ENCODE measurements at regions not wholly inside any gene's neighbourhood (a gene's known extent, or its start where the extent isn't known, plus 50 kb on each side); places are given as distances from the start of the nearest gene placed in this dataset.

DNA sequence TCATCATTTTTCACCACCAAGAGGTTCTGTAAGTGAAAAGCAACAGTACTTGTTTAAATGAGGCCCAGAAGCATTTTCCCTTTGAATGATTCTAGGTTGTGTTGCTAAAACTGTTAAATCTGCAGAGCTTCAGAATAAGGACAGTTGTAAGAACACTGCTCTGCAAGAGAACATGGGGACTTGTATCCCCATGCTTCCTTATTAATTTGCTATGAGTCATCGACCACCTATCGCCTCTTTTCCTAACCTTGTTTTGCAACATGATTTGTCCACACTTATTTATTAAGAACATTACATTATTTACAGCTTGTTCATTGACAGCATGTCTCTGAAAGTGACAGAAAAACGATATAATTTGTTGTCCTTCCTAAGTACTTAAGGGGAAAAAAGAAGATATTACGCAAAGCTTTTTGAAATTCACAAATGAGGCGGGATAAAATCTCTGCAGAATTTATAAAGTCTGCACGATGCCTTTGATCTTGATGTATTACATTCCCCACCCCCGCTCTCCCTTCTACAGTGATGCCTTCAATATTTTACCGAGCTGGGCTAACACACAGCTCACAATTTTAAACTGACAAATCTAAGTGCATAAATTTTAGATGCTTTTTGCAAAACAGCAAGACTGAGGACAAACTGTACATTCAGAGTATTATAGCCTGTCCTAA lies 220.0 kb upstream of the SPTLC3 start:
- TF ChIP-seq CTCF (IDR thresholded peaks at IDR 0.05; ENCODE audit: extremely low read depth in 1 of 2, insufficient read depth in 1 of 2, low read depth in 1 of 2, low read length in 2 of 2) (no peak), EZH2 (IDR thresholded peaks at IDR 0.05; ENCODE audit: borderline replicate concordance, low read depth, low read length, severe bottlenecking) (no peak), FOS (IDR thresholded peaks at IDR 0.05; ENCODE audit: borderline replicate concordance, insufficient read depth, low read length) (no peak), JUN (IDR thresholded peaks at IDR 0.05; ENCODE audit: borderline replicate concordance, insufficient read depth, insufficient read length, low read depth) (no peak), MAX (IDR thresholded peaks at IDR 0.05; ENCODE audit: insufficient read depth, insufficient read length) (no peak), POLR2AphosphoS5 (IDR thresholded peaks at IDR 0.05; ENCODE audit: insufficient read depth, low read depth, low read length) (no peak), GATA2 (IDR thresholded peaks at IDR 0.05; ENCODE audit: insufficient read depth, insufficient read length, low read depth, low read length) (no peak), MYC (IDR thresholded peaks at IDR 0.05; ENCODE audit: low read depth, low read length) (no peak), POLR2A (IDR thresholded peaks at IDR 0.05; ENCODE audit: low read depth, low read length) (no peak)
- Histone ChIP-seq H2AFZ (ENCODE audit: low read depth, low read length) (no peak overlapping the region), H3K27ac (ENCODE audit: insufficient read depth, low read depth, low read length) (no peak overlapping the region), H4K20me1 (replicated peaks; ENCODE audit: control insufficient read depth, extremely low read depth, insufficient read depth, low read length) (no peaks in the 10 kb centered on the region), H3K36me3 (ENCODE audit: control insufficient read depth in 2 of 2, extremely low read depth in 1 of 2, insufficient read depth in 2 of 2, low read length in 2 of 2) (no peaks in the 10 kb centered on the region), H3K4me3 (replicated peaks in 1 of 3; ENCODE audit: insufficient read depth in 1 of 3, low read depth in 1 of 3, low read length in 3 of 3) (no peak overlapping the region), H3K27me3 (ENCODE audit: control insufficient read depth in 2 of 2, insufficient read depth in 2 of 2, low read length in 2 of 2) (no peaks in the 10 kb centered on the region), H3K79me2 (ENCODE audit: control insufficient read depth, insufficient read depth, low read length) (no peaks in the 10 kb centered on the region), H3K9ac (replicated peaks; ENCODE audit: extremely low read depth, insufficient read depth, low read length) (no peak overlapping the region), H3K4me2 (ENCODE audit: insufficient read depth, low read length) (no peak overlapping the region), H3K9me3 (replicated peaks; ENCODE audit: control insufficient read depth, insufficient read depth, low read length) (no peaks in the 10 kb centered on the region), H3K4me1 (ENCODE audit: control insufficient read depth, extremely low read depth, insufficient read depth, low read length) (no peaks in the 10 kb centered on the region), H3K9me1 (replicated peaks; ENCODE audit: control insufficient read depth, extremely low read depth, insufficient read depth, low read length) (no peaks in the 10 kb centered on the region)
- FAIRE-seq (no peak), DNase-seq (ENCODE audit: low read depth, low spot score) (no peak)
- dilution Hi-C loops (cut with MboI; ENCODE audit: extremely low pct_ligation_motif_present, low sequenced_read_pairs) (no loop called here), intact Hi-C loops (cut with micrococcal nuclease) (no loop called here)
- CTCF ChIA-PET, result no interaction called here
- BruUV-seq (replicated peaks), result no TSS peak
- POLR2A ChIA-PET, result no interaction called here
